Endothelial cell of umbilical vein (primary cell): ENCODE measurements at regions not wholly inside any gene's neighbourhood (a gene's known extent, or its start where the extent isn't known, plus 50 kb on each side); places are given as distances from the start of the nearest gene placed in this dataset.

Experiments
- BruUV-seq: library from RNA; stranded (reverse); fragments of 400-500 nt; replicated peaks from 2 replicates; lab custom pipeline; 2021; lab: Mats Ljungman, UMichigan
- CTCF ChIA-PET: fragments of 300-600, 350-600 bp; sonication (Branson Sonifier 250); formaldehyde crosslinking; loops from one replicate; lab custom pipeline; 2021; ENCODE audit warnings: antibody characterized with exemption, inconsistent platforms; lab: Charles Lee
- POLR2A ChIA-PET: fragments of 300-600, 350-600 bp; sonication (Branson Sonifier 250); formaldehyde crosslinking; loops from one replicate; lab custom pipeline; 2021; ENCODE audit warnings: antibody characterized with exemption, inconsistent platforms; lab: Charles Lee
- DNase-seq: peaks from one replicate; pipeline ENCODE4 v3.0.0-alpha.2; 2011; ENCODE audit warnings: low read depth, low spot score
- FAIRE-seq: peaks from 2 replicates; lab custom pipeline; 2011; peaks lifted over from hg19 to GRCh38; lab: Jason Lieb, UNC
- H2AFZ ChIP-seq: 2 replicates; pipeline ENCODE4 v1.6.0; 2012; ENCODE audit warnings: low read depth, low read length, control low read depth, inconsistent platforms
- H3K27ac ChIP-seq: 2 replicates; pipeline ENCODE4 v1.5.1; 2011; ENCODE audit warnings: low read depth, mild to moderate bottlenecking, control low read depth, low read length, moderate library complexity; ENCODE audit not compliant: insufficient read depth
- H3K27me3 ChIP-seq, 2 experiments: 2 replicates each; pipeline versions ENCODE4 v1.6.0 to v1.6.1; 2011; ENCODE audit warnings: low read length in 2 of 2, mixed read lengths in 1 of 2; ENCODE audit not compliant: control insufficient read depth in 2 of 2, insufficient read depth in 2 of 2
- H3K36me3 ChIP-seq, 2 experiments: 2 replicates in 1 of 2; 3 replicates in 1 of 2; pipeline ENCODE4 v1.5.1; 2011; ENCODE audit warnings: low read length in 2 of 2, mild to moderate bottlenecking in 1 of 2, moderate library complexity in 1 of 2; ENCODE audit not compliant: control insufficient read depth in 2 of 2, insufficient read depth in 2 of 2; ENCODE audit errors: extremely low read depth in 1 of 2
- H3K4me1 ChIP-seq: 3 replicates; pipeline ENCODE4 v1.5.1; 2011; ENCODE audit warnings: mild to moderate bottlenecking, low read length; ENCODE audit not compliant: control insufficient read depth, insufficient read depth; ENCODE audit errors: extremely low read depth
- H3K4me2 ChIP-seq: 2 replicates; pipeline ENCODE4 v1.6.1; 2011; ENCODE audit warnings: low read length, control low read depth, mixed read lengths; ENCODE audit not compliant: insufficient read depth
- H3K4me3 ChIP-seq, 3 experiments: fragments of 200-600 bp in 1 of 3; sonication (generic), shearing (Covaris generic) in 1 of 3; replicated peaks in 1 of 3; 2 replicates each; pipeline ENCODE4 v1.5.1; 2011 to 2016; ENCODE audit warnings: control low read depth in 3 of 3, low read length in 3 of 3, mild to moderate bottlenecking in 2 of 3, inconsistent platforms in 1 of 3, low read depth in 1 of 3, moderate library complexity in 1 of 3; ENCODE audit not compliant: insufficient read depth in 1 of 3
- H3K79me2 ChIP-seq: 2 replicates; pipeline ENCODE4 v1.6.0; 2012; ENCODE audit warnings: low read length, inconsistent platforms; ENCODE audit not compliant: control insufficient read depth, insufficient read depth
- H3K9ac ChIP-seq: replicated peaks from 2 replicates; pipeline ENCODE3; 2011; ENCODE audit warnings: low read length, control low read depth; ENCODE audit not compliant: insufficient read depth; ENCODE audit errors: extremely low read depth
- H3K9me1 ChIP-seq: replicated peaks from 3 replicates; pipeline ENCODE4 v1.6.0; 2011; ENCODE audit warnings: mild to moderate bottlenecking, low read length; ENCODE audit not compliant: control insufficient read depth, insufficient read depth; ENCODE audit errors: extremely low read depth
- H3K9me3 ChIP-seq: replicated peaks from 2 replicates; pipeline ENCODE4 v1.5.1; 2012; ENCODE audit warnings: low read length, inconsistent platforms; ENCODE audit not compliant: control insufficient read depth, insufficient read depth
- H4K20me1 ChIP-seq: replicated peaks from 2 replicates; pipeline ENCODE3; 2011; ENCODE audit warnings: mild to moderate bottlenecking, low read length; ENCODE audit not compliant: control insufficient read depth, insufficient read depth; ENCODE audit errors: extremely low read depth
- CTCF ChIP-seq, 2 donors: IDR thresholded peaks; 1 replicate in 1 of 2; 2 replicates in 1 of 2; pipeline ENCODE4 v1.5.1; 2011; ENCODE audit warnings: low read length in 2 of 2, mild to moderate bottlenecking in 2 of 2, moderate library complexity in 2 of 2, control low read depth in 1 of 2, inconsistent platforms in 1 of 2, low read depth in 1 of 2; ENCODE audit not compliant: insufficient read depth in 1 of 2; ENCODE audit errors: extremely low read depth in 1 of 2
- EZH2 ChIP-seq: IDR thresholded peaks from 2 replicates; pipeline ENCODE4 v1.6.1; 2012; ENCODE audit warnings: borderline replicate concordance, low read depth, mild to moderate bottlenecking, moderate library complexity, low read length, inconsistent platforms; ENCODE audit not compliant: severe bottlenecking
- FOS ChIP-seq: IDR thresholded peaks from 2 replicates; pipeline ENCODE4 v1.6.1; 2011; ENCODE audit warnings: mild to moderate bottlenecking, low read length, moderate library complexity, borderline replicate concordance; ENCODE audit not compliant: insufficient read depth
- GATA2 ChIP-seq: IDR thresholded peaks from 2 replicates; pipeline ENCODE4 v1.7.0; 2011; ENCODE audit warnings: low read depth, mild to moderate bottlenecking, moderate library complexity, mixed read lengths, low read length; ENCODE audit not compliant: insufficient read length, insufficient read depth
- JUN ChIP-seq: IDR thresholded peaks from 2 replicates; pipeline ENCODE4 v1.6.1; 2011; ENCODE audit warnings: borderline replicate concordance, low read depth; ENCODE audit not compliant: insufficient read length, insufficient read depth
- MAX ChIP-seq: IDR thresholded peaks from 2 replicates; pipeline ENCODE4 v1.6.1; 2011; ENCODE audit not compliant: insufficient read depth, insufficient read length
- MYC ChIP-seq: IDR thresholded peaks from one replicate; pipeline ENCODE4 v1.6.1; 2011; ENCODE audit warnings: mild to moderate bottlenecking, low read depth, low read length
- POLR2A ChIP-seq: IDR thresholded peaks from 2 replicates; pipeline ENCODE4 v1.6.1; 2012; ENCODE audit warnings: low read depth, mild to moderate bottlenecking, control low read depth, low read length
- POLR2AphosphoS5 ChIP-seq: IDR thresholded peaks from 2 replicates; pipeline ENCODE4 v1.6.1; 2012; ENCODE audit warnings: low read depth, mild to moderate bottlenecking, control low read depth, low read length, moderate library complexity; ENCODE audit not compliant: insufficient read depth
- dilution Hi-C: fragments of 300-500 bp; cut with MboI; formaldehyde crosslinking; loops from one replicate; pipeline ENCODE4 v1.15.0; 2019; ENCODE audit warnings: low sequenced_read_pairs; ENCODE audit not compliant: extremely low pct_ligation_motif_present
- intact Hi-C: fragments of 100-400 bp; cut with micrococcal nuclease; formaldehyde crosslinking; loops from one replicate; pipeline ENCODE4 v1.10.0; 2022

GRCh38 chr17:5817475-5818395, 233.4 kb upstream of the NLRP1 start:
- POLR2A ChIA-PET: no interaction called here

More at GRCh38 chr17:5817475-5818395, 233.4 kb upstream of the NLRP1 start:
- no peak overlapping the region for H3K4me3 ChIP-seq
- no peaks in the 10 kb centered on the region for H3K36me3 ChIP-seq
- no peaks in the 10 kb centered on the region for H3K79me2 ChIP-seq
- no peak overlapping the region for H3K4me2 ChIP-seq
- no peaks in the 10 kb centered on the region for H4K20me1 ChIP-seq
- no peak overlapping the region for H3K9ac ChIP-seq
- H2AFZ ChIP-seq: no peak overlapping the region
- no peaks in the 10 kb centered on the region for H3K27me3 ChIP-seq
- no peaks in the 10 kb centered on the region for H3K9me3 ChIP-seq
- intact Hi-C loops: no loop called here
- DNase-seq (no peak), FAIRE-seq (no peak)
- H3K27ac ChIP-seq: no peak overlapping the region
- no peak for TF ChIP-seq CTCF (IDR thresholded peaks at IDR 0.05; ENCODE audit: extremely low read depth in 1 of 2, insufficient read depth in 1 of 2, low read depth in 1 of 2, low read length in 2 of 2)
- no peak for TF ChIP-seq EZH2
- TF ChIP-seq FOS: no peak
- no peak for TF ChIP-seq POLR2AphosphoS5
- no peak for TF ChIP-seq MAX
- no peak for TF ChIP-seq MYC
- TF ChIP-seq JUN: no peak
- TF ChIP-seq POLR2A: no peak
- no peak for TF ChIP-seq GATA2
- CTCF ChIA-PET: interaction anchor here (0.7 to 1.4 kb wide), 3 partner anchors 8 to 24 kb away, joined by 3 to 8 read pairs (median 3); no protein-coding TSS in a partner anchor
- no TSS peak for BruUV-seq
- no peaks in the 10 kb centered on the region for H3K4me1 ChIP-seq
- dilution Hi-C loops: no loop called here
- H3K9me1 ChIP-seq: no peaks in the 10 kb centered on the region
